K562 (cell line): ENCODE measurements at regions not wholly inside any gene's neighbourhood (a gene's known extent, or its start where the extent isn't known, plus 50 kb on each side); places are given as distances from the start of the nearest gene placed in this dataset.

Experiments
- ATAC-seq: fragments of 200-7000 bp; cut with Tn5 transposase; 3 replicates; pipeline ENCODE4 v1.9.1; 2020; ENCODE audit warnings: moderate library complexity
- BruUV-seq: library from RNA; stranded (reverse); fragments of 400-500 nt; replicated peaks from 2 replicates; lab custom pipeline; 2021; lab: Mats Ljungman, UMichigan
- CTCF ChIA-PET: fragments of 300-600 bp; formaldehyde crosslinking; extraction: SDS; loops from one replicate; lab custom pipeline; 2021; ENCODE audit warnings: low intra/inter-chr PET ratio; lab: Yijun Ruan, JAX
- POLR2A ChIA-PET: fragments of 300-600, 350-650 bp; sonication (Branson Sonifier 250); formaldehyde crosslinking; extraction: SDS; loops from one replicate; lab custom pipeline; 2021; ENCODE audit warnings: antibody characterized with exemption, inconsistent platforms; lab: Yijun Ruan, JAX
- DNase-seq, 4 experiments: peaks; one replicate each; pipeline versions ENCODE4 v3.0.0 to v3.0.0-alpha.2; 2011 to 2018; ENCODE audit warnings: low spot score in 3 of 4, mixed read lengths in 3 of 4; ENCODE audit errors: extremely low read depth in 1 of 4
- FAIRE-seq: peaks from 2 replicates; lab custom pipeline; 2011; peaks lifted over from hg19 to GRCh38; lab: Jason Lieb, UNC
- H2AFZ ChIP-seq: 2 replicates; pipeline ENCODE4 v1.6.0; 2011; ENCODE audit warnings: low read depth, low read length, control low read depth, inconsistent platforms
- H3K27ac ChIP-seq: fragments of 200-600 bp; 3 replicates; pipeline ENCODE4 v1.8.0; 2011; ENCODE audit warnings: low read depth, mild to moderate bottlenecking, control low read depth, inconsistent platforms, low read length, moderate library complexity, mixed read lengths; ENCODE audit errors: extremely low read depth
- H3K27me3 ChIP-seq, 2 experiments: fragments of 300-600 bp in 1 of 2; 2 replicates in 1 of 2; 3 replicates in 1 of 2; pipeline versions ENCODE4 v1.6.0 to v1.8.0; 2011; ENCODE audit warnings: inconsistent platforms in 2 of 2, low read length in 2 of 2, mild to moderate bottlenecking in 1 of 2, mixed read lengths in 1 of 2, moderate library complexity in 1 of 2; ENCODE audit not compliant: control insufficient read depth in 2 of 2, insufficient read depth in 2 of 2
- H3K36me3 ChIP-seq: fragments of 300-600 bp; 3 replicates; pipeline ENCODE4 v1.8.0; 2011; ENCODE audit warnings: mild to moderate bottlenecking, low read length, inconsistent platforms; ENCODE audit not compliant: control insufficient read depth, insufficient read depth
- H3K4me1 ChIP-seq, 2 experiments: fragments of 200-600 bp in 1 of 2; replicated peaks in 1 of 2; 2 replicates in 1 of 2; 3 replicates in 1 of 2; pipeline versions ENCODE4 v1.5.1 to v1.8.0; 2011; ENCODE audit warnings: inconsistent platforms in 2 of 2, low read length in 2 of 2, mild to moderate bottlenecking in 1 of 2, mixed read lengths in 1 of 2, moderate library complexity in 1 of 2; ENCODE audit not compliant: control insufficient read depth in 2 of 2, insufficient read depth in 2 of 2
- H3K4me2 ChIP-seq: 2 replicates; pipeline ENCODE4 v1.6.1; 2011; ENCODE audit warnings: low read length, control low read depth, inconsistent platforms, mixed read lengths; ENCODE audit not compliant: insufficient read depth
- H3K4me3 ChIP-seq: fragments of 200-600 bp; sonication (generic), shearing (Covaris generic); 2 replicates; pipeline ENCODE4 v1.5.1; 2016; ENCODE audit warnings: control low read depth, inconsistent platforms
- H3K79me2 ChIP-seq: fragments of 200-600 bp; 3 replicates; pipeline ENCODE4 v1.8.0; 2011; ENCODE audit warnings: low read length, inconsistent platforms; ENCODE audit not compliant: control insufficient read depth, insufficient read depth
- H3K9ac ChIP-seq, 2 experiments: 2 replicates each; pipeline versions ENCODE4 v1.6.0 to v1.6.1; 2011; ENCODE audit warnings: low read depth in 2 of 2, low read length in 2 of 2, control low read depth in 1 of 2, inconsistent platforms in 1 of 2, mild to moderate bottlenecking in 1 of 2, mixed read lengths in 1 of 2; ENCODE audit not compliant: insufficient read depth in 1 of 2
- H3K9me1 ChIP-seq: one replicate; pipeline ENCODE4 v1.6.0; 2011; ENCODE audit warnings: inconsistent platforms, mild to moderate bottlenecking, low read length, moderate library complexity; ENCODE audit not compliant: control insufficient read depth, insufficient read depth
- H3K9me3 ChIP-seq: replicated peaks from 2 replicates; pipeline ENCODE4 v1.5.1; 2011; ENCODE audit warnings: low read depth, low read length, inconsistent platforms; ENCODE audit not compliant: control insufficient read depth, insufficient read depth
- H4K20me1 ChIP-seq: replicated peaks from 2 replicates; pipeline ENCODE4 v1.6.1; 2011; ENCODE audit warnings: low read length, inconsistent platforms, mixed read lengths; ENCODE audit not compliant: control insufficient read depth, insufficient read depth
- AFF4 ChIP-seq: sonication (generic); formaldehyde crosslinking; IDR thresholded peaks from 2 replicates; pipeline ENCODE4 v1.8.0; 2023; ENCODE audit warnings: mild to moderate bottlenecking, missing genetic modification reagents
- C11orf30 ChIP-seq: fragments of 450-650 bp; IDR thresholded peaks from 2 replicates; pipeline ENCODE4 v1.6.1; 2016; ENCODE audit warnings: low read depth, mild to moderate bottlenecking
- MAFF ChIP-seq: IDR thresholded peaks from 2 replicates; pipeline ENCODE4 v1.6.1; 2012; ENCODE audit warnings: low read length, improper control_type of control experiment
- MAFG ChIP-seq: fragments of 450-650 bp; conservative IDR thresholded peaks from 2 replicates; pipeline ENCODE4 v1.6.1; 2016; ENCODE audit warnings: missing genetic modification characterization, missing compliant biosample characterization
- MAFK ChIP-seq: IDR thresholded peaks from 2 replicates; pipeline ENCODE4 v1.6.1; 2011; ENCODE audit warnings: low read length, improper control_type of control experiment
- NFE2 ChIP-seq: IDR thresholded peaks from 2 replicates; pipeline ENCODE4 v1.6.1; 2014; ENCODE audit warnings: antibody characterized with exemption, low read depth
- NFE2L1 ChIP-seq: fragments of 450-650 bp; IDR thresholded peaks from 2 replicates; pipeline ENCODE4 v1.6.1; 2016; ENCODE audit warnings: missing genetic modification characterization, low read depth, mild to moderate bottlenecking, missing compliant biosample characterization, moderate library complexity, borderline replicate concordance
- ZEB2 ChIP-seq: fragments of 450-650 bp; IDR thresholded peaks from 2 replicates; pipeline ENCODE4 v1.6.1; 2016
- ZNF316 ChIP-seq: fragments of 450-650 bp; IDR thresholded peaks from 2 replicates; pipeline ENCODE4 v1.6.1; 2016
- WGBS: fragments of 100-300 bp; shearing (Covaris generic); methylation state at CpG from one replicate; pipeline ENCODE4 v1.1.6; 2016; ENCODE audit warnings: low coverage, mixed read lengths; ENCODE audit not compliant: insufficient coverage; ENCODE audit errors: missing lambda C conversion rate; 5-methylcytosine and 5-hydroxymethylcytosine counted together
- in situ Hi-C: fragments of 300-500 bp; cut with MboI; formaldehyde crosslinking; loops from 4 replicates; pipeline ENCODE4 v1.15.0; 2018; ENCODE audit warnings: inconsistent platforms, mixed read lengths
- intact Hi-C: fragments of 100-400 bp; cut with micrococcal nuclease; formaldehyde crosslinking; loops from 2 replicates; pipeline ENCODE4 v1.14.2; 2022

- H3K9ac ChIP-seq, result no peak overlapping the region
- no peak overlapping the region for H3K4me3 ChIP-seq
- H3K4me1 ChIP-seq, result no peaks in the 10 kb centered on the region
- no peaks in the 10 kb centered on the region for H4K20me1 ChIP-seq
- H3K27ac ChIP-seq, result no peak overlapping the region
- ChIA-PET CTCF (no interaction called here), POLR2A (no interaction called here)
- H3K9me1 ChIP-seq, result no peaks in the 10 kb centered on the region
- no peak for DNase-seq
- no peaks in the 10 kb centered on the region for H3K36me3 ChIP-seq
- intact Hi-C loops, result no loop called here
- FAIRE-seq, result no peak
- no peak overlapping the region for H2AFZ ChIP-seq
- WGBS, result 0% methylated on average over 2 of the region's 2 CpGs
- peak; percentile 20; the same call in 1 of the 2 replicates for TF ChIP-seq NFE2
- peak; percentile 93 for TF ChIP-seq C11orf30
- TF ChIP-seq ZNF316, result peak; percentile 97
- TF ChIP-seq MAFG (tag), result peak; percentile 96
- TF ChIP-seq AFF4 (CRISPR knock-in tag), result no peak
- peak; percentile 54 for TF ChIP-seq NFE2L1
- no peak for TF ChIP-seq ZEB2
- TF ChIP-seq MAFK, result peak; percentile 99
- TF ChIP-seq MAFF, result peak; percentile 98
- TF ChIP-seq, all 486 proteins: peak for 7
- Histone ChIP-seq H3K27me3 (no peaks in the 10 kb centered on the region), H3K79me2 (no peaks in the 10 kb centered on the region), H3K9me3 (no peaks in the 10 kb centered on the region), H3K4me2 (no peak overlapping the region)
- ATAC-seq, result no peak
- BruUV-seq, result no TSS peak
- in situ Hi-C loops, result no loop called here
These were observed 589.4 kb upstream of the SOX11 start for GRCh38 chr2:5102823-5103222.
